ENCODE measurements at regions not wholly inside any gene's neighbourhood (a gene's known extent, or its start where the extent isn't known, plus 50 kb on each side); places are given as distances from the start of the nearest gene placed in this dataset.

DNA sequence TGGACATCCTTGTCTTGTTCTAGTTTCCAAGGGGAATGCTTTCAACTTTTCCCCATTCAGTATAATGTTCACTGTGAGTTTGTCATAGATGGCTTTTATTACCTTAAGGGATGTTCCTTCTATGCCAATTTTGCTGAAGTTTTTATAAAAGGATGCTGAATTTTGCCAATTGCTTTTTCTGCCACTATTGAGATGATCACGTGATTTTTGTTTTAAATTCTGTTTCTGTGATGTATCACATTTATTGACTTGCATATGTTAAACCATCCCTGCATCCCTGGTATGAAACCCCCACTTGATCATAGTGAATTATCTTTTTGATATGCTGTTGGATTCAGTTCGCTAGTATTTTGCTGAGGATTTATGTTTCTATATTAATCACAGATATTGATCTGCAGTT, 130.6 kb upstream of the TAB2 start (continued):
- TF ChIP-seq BRCA1 (IDR thresholded peaks at IDR 0.05; ENCODE audit: low read depth, low read length), result no peak
- no peak for TF ChIP-seq SUZ12 (IDR thresholded peaks at IDR 0.05; ENCODE audit: low read length)
- no peak for TF ChIP-seq JUN (IDR thresholded peaks at IDR 0.05; ENCODE audit: low read depth, low read length)
- TF ChIP-seq POLR2AphosphoS5 (IDR thresholded peaks at IDR 0.05; ENCODE audit: low read depth, low read length), result no peak

All from H1 (cell line).